Neuronal stem cell (in vitro differentiated cells): ENCODE measurements at regions not wholly inside any gene's neighbourhood (a gene's known extent, or its start where the extent isn't known, plus 50 kb on each side); places are given as distances from the start of the nearest gene placed in this dataset.
A peak's percentile ranks its signal among the peaks of the same experiment; 100 is the strongest.

Experiments used
- DNase-seq: peaks from one replicate; pipeline ENCODE4 v3.0.0-alpha.2; 2013; ENCODE audit warnings: low spot score
- H2AFZ ChIP-seq: one replicate; pipeline ENCODE4 v1.6.1; 2013; ENCODE audit warnings: mild to moderate bottlenecking, low read length, inconsistent platforms
- H2AK5ac ChIP-seq: 2 replicates; pipeline ENCODE4 v1.6.1; 2013; ENCODE audit warnings: low read depth, mild to moderate bottlenecking, inconsistent platforms, low read length, moderate library complexity, mixed read lengths
- H2BK120ac ChIP-seq: 2 replicates; pipeline ENCODE4 v1.6.1; 2013; ENCODE audit warnings: low read depth, mild to moderate bottlenecking, inconsistent platforms, low read length, moderate library complexity, mixed read lengths
- H2BK12ac ChIP-seq: one replicate; pipeline ENCODE4 v1.6.1; 2013; ENCODE audit warnings: low read length, inconsistent platforms
- H2BK15ac ChIP-seq: 2 replicates; pipeline ENCODE4 v1.6.1; 2013; ENCODE audit warnings: mild to moderate bottlenecking, low read length, inconsistent platforms, mixed read lengths
- H2BK5ac ChIP-seq: one replicate; pipeline ENCODE4 v1.6.1; 2013; ENCODE audit warnings: inconsistent platforms, mild to moderate bottlenecking, low read length, moderate library complexity
- H3K14ac ChIP-seq: one replicate; pipeline ENCODE4 v1.6.1; 2013; ENCODE audit warnings: low read length, inconsistent platforms
- H3K18ac ChIP-seq: 2 replicates; pipeline ENCODE4 v1.6.1; 2013; ENCODE audit warnings: low read length, inconsistent platforms
- H3K23ac ChIP-seq: 2 replicates; pipeline ENCODE4 v1.6.1; 2013; ENCODE audit warnings: low read depth, mild to moderate bottlenecking, mixed read lengths, low read length, inconsistent platforms; ENCODE audit not compliant: poor library complexity
- H3K27ac ChIP-seq: replicated peaks from 3 replicates; pipeline ENCODE4 v1.5.1; 2013; ENCODE audit warnings: low read length, inconsistent platforms
- H3K27me3 ChIP-seq, 3 experiments: 2 replicates each; pipeline ENCODE4 v1.6.1; 2013; ENCODE audit warnings: low read length in 3 of 3, mild to moderate bottlenecking in 2 of 3, inconsistent platforms in 1 of 3, low read depth in 1 of 3, mixed read lengths in 1 of 3, moderate library complexity in 1 of 3; ENCODE audit not compliant: control insufficient read depth in 3 of 3, insufficient read depth in 3 of 3
- H3K36me3 ChIP-seq, 2 donors: replicated peaks in 1 of 2; 2 replicates each; pipeline ENCODE4 v1.6.1; 2013; ENCODE audit warnings: low read length in 2 of 2; ENCODE audit not compliant: control insufficient read depth in 2 of 2, insufficient read depth in 2 of 2
- H3K4ac ChIP-seq: 2 replicates; pipeline ENCODE4 v1.6.1; 2013; ENCODE audit warnings: inconsistent platforms, mild to moderate bottlenecking, low read length, moderate library complexity
- H3K4me1 ChIP-seq, 2 donors: 1 replicate in 1 of 2; 2 replicates in 1 of 2; pipeline ENCODE4 v1.6.1; 2013; ENCODE audit warnings: low read length in 2 of 2, low read depth in 1 of 2; ENCODE audit not compliant: control insufficient read depth in 2 of 2, insufficient read depth in 1 of 2
- H3K4me2 ChIP-seq: one replicate; pipeline ENCODE4 v1.6.1; 2013; ENCODE audit warnings: mild to moderate bottlenecking, low read length, inconsistent platforms; ENCODE audit not compliant: insufficient read depth, poor library complexity, severe bottlenecking
- H3K4me3 ChIP-seq, 2 donors: 2 replicates each; pipeline ENCODE4 v1.5.1; 2013; ENCODE audit warnings: low read length in 2 of 2, mild to moderate bottlenecking in 2 of 2, inconsistent platforms in 1 of 2, moderate library complexity in 1 of 2
- H3K79me1 ChIP-seq: one replicate; pipeline ENCODE4 v1.6.1; 2013; ENCODE audit warnings: low read depth, mild to moderate bottlenecking, inconsistent platforms, low read length, moderate library complexity
- H3K9ac ChIP-seq: one replicate; pipeline ENCODE4 v1.6.1; 2013; ENCODE audit warnings: mild to moderate bottlenecking, low read depth, low read length, inconsistent platforms; ENCODE audit not compliant: poor library complexity
- H3K9me3 ChIP-seq, 2 donors: replicated peaks in 1 of 2; 2 replicates each; pipeline versions ENCODE3 to v1.6.1; 2013; ENCODE audit warnings: low read length in 2 of 2, mild to moderate bottlenecking in 2 of 2, inconsistent platforms in 1 of 2, low read depth in 1 of 2, mixed read lengths in 1 of 2, moderate library complexity in 1 of 2; ENCODE audit not compliant: control insufficient read depth in 2 of 2, insufficient read depth in 1 of 2
- H4K8ac ChIP-seq: one replicate; pipeline ENCODE4 v1.6.1; 2013; ENCODE audit warnings: low read depth, mild to moderate bottlenecking, inconsistent platforms, low read length, moderate library complexity
- H4K91ac ChIP-seq: one replicate; pipeline ENCODE4 v1.6.1; 2013; ENCODE audit warnings: low read length, low read depth, mild to moderate bottlenecking, inconsistent platforms; ENCODE audit not compliant: poor library complexity
- WGBS, 2 donors: extraction: QIAGEN DNeasy Blood & Tissue Kit; methylation state at CpG; one replicate each; pipeline ENCODE4 v1.1.7; 2013; ENCODE audit warnings: missing lambda C conversion rate in 2 of 2, mixed read lengths in 1 of 2; ENCODE audit not compliant: insufficient read length in 2 of 2, insufficient replicate concordance in 1 of 2; ENCODE audit errors: extremely low coverage in 2 of 2; 5-methylcytosine and 5-hydroxymethylcytosine counted together

- Histone ChIP-seq H3K27ac (no peak overlapping the region), H4K91ac (no peak overlapping the region), H3K14ac (no peak overlapping the region), H3K9me3 (peaks cover 0 to 2% of the 10 kb centered on the region in 2 donors), H3K18ac (no peak overlapping the region), H3K23ac (no peak overlapping the region), H3K9ac (no peak overlapping the region), H4K8ac (no peak overlapping the region), H3K4me3 (no peak overlapping the region), H3K36me3 (no peaks in the 10 kb centered on the region), H2BK5ac (no peak overlapping the region), H3K4me2 (no peak overlapping the region), H3K4ac (no peak overlapping the region), H2AFZ (peak overlapping the region; percentile 18), H3K79me1 (no peaks in the 10 kb centered on the region), H2AK5ac (no peak overlapping the region), H3K27me3 (no peaks in the 10 kb centered on the region), H2BK12ac (no peak overlapping the region), H2BK15ac (no peak overlapping the region), H3K4me1 (peaks cover 7 to 25% of the 10 kb centered on the region in 2 donors), H2BK120ac (no peak overlapping the region)
- no CpG with 5 or more reads among the region's 7 CpGs for WGBS, 2 donors
- no peak for DNase-seq
Observed at GRCh38 chr6:121520337-121521163, 85.1 kb downstream of the GJA1 start.

GRCh38 chr6:121521164-121521555 is 85.7 kb downstream of the GJA1 start:
- Histone ChIP-seq H2BK15ac (no peak overlapping the region), H2BK120ac (no peak overlapping the region), H3K9ac (no peak overlapping the region), H4K91ac (no peak overlapping the region), H4K8ac (no peak overlapping the region), H3K4ac (no peak overlapping the region), H2AK5ac (no peak overlapping the region), H3K18ac (no peak overlapping the region), H3K14ac (no peak overlapping the region), H3K27me3 (no peaks in the 10 kb centered on the region), H3K4me2 (no peak overlapping the region), H3K4me3 (no peak overlapping the region), H3K23ac (no peak overlapping the region), H3K36me3 (no peaks in the 10 kb centered on the region), H2AFZ (peak overlapping the region; percentile 18), H2BK5ac (no peak overlapping the region), H3K4me1 (peaks cover 7 to 25% of the 10 kb centered on the region in 2 donors), H3K27ac (no peak overlapping the region), H3K79me1 (no peaks in the 10 kb centered on the region), H2BK12ac (no peak overlapping the region), H3K9me3 (peaks cover 0 to 2% of the 10 kb centered on the region in 2 donors)
- DNase-seq = no peak
- WGBS, 2 donors = no CpG with 5 or more reads among the region's 2 CpGs

- H3K23ac ChIP-seq = no peak overlapping the region
- DNase-seq = no peak
- H2BK15ac ChIP-seq = no peak overlapping the region
- no peaks in the 10 kb centered on the region for H3K27me3 ChIP-seq
- H2AK5ac ChIP-seq = no peak overlapping the region
- H3K4me3 ChIP-seq = no peak overlapping the region
- peaks cover 0 to 2% of the 10 kb centered on the region in 2 donors for H3K9me3 ChIP-seq
- no peak overlapping the region for H3K14ac ChIP-seq
- H3K4me1 ChIP-seq = peaks cover 7 to 25% of the 10 kb centered on the region in 2 donors
- no peak overlapping the region for H3K18ac ChIP-seq
- no peak overlapping the region for H2BK12ac ChIP-seq
- H4K91ac ChIP-seq = no peak overlapping the region
- H3K4ac ChIP-seq = no peak overlapping the region
- H3K4me2 ChIP-seq = no peak overlapping the region
- no peaks in the 10 kb centered on the region for H3K36me3 ChIP-seq
- no peak overlapping the region for H3K9ac ChIP-seq
- H3K79me1 ChIP-seq = no peaks in the 10 kb centered on the region
- H3K27ac ChIP-seq = no peak overlapping the region
- no peak overlapping the region for H2BK120ac ChIP-seq
- no peak overlapping the region for H4K8ac ChIP-seq
- H2BK5ac ChIP-seq = no peak overlapping the region
- WGBS, 2 donors = no CpG with 5 or more reads among the region's 2 CpGs
- H2AFZ ChIP-seq = peak overlapping the region; percentile 66
Observed at GRCh38 chr6:121522265-121522664, 86.8 kb downstream of the GJA1 start.

GRCh38 chr6:121522771-121523386 is 87.4 kb downstream of the GJA1 start:
- Histone ChIP-seq H3K4me1 (peaks cover 7 to 25% of the 10 kb centered on the region in 2 donors), H3K14ac (no peak overlapping the region), H2AFZ (peak overlapping the region; percentile 66), H2BK120ac (no peak overlapping the region), H3K4ac (no peak overlapping the region), H4K8ac (no peak overlapping the region), H3K9ac (no peak overlapping the region), H2BK15ac (no peak overlapping the region), H2AK5ac (no peak overlapping the region), H3K9me3 (peaks cover 0 to 2% of the 10 kb centered on the region in 2 donors), H3K23ac (no peak overlapping the region), H2BK12ac (no peak overlapping the region), H3K27ac (no peak overlapping the region), H3K4me3 (no peak overlapping the region), H4K91ac (no peak overlapping the region), H2BK5ac (no peak overlapping the region), H3K4me2 (no peak overlapping the region), H3K18ac (no peak overlapping the region), H3K36me3 (no peaks in the 10 kb centered on the region), H3K27me3 (no peaks in the 10 kb centered on the region), H3K79me1 (no peaks in the 10 kb centered on the region)
- no peak for DNase-seq
- no CpG with 5 or more reads among the region's 3 CpGs for WGBS, 2 donors
